OCI-LY1 (cell line): ENCODE measurements at regions not wholly inside any gene's neighbourhood (a gene's known extent, or its start where the extent isn't known, plus 50 kb on each side); places are given as distances from the start of the nearest gene placed in this dataset.

Source experiments
- H2AFZ ChIP-seq: fragments of 200-600 bp; sonication (generic), shearing (Covaris generic); 2 replicates; pipeline ENCODE4 v1.6.0; 2014; ENCODE audit warnings: antibody characterized with exemption, mild to moderate bottlenecking, low read length
- H3F3A ChIP-seq: fragments of 200-600 bp; sonication (generic), shearing (Covaris generic); 2 replicates; pipeline ENCODE4 v1.6.0; 2014; ENCODE audit warnings: mild to moderate bottlenecking, antibody characterized with exemption, low read length, moderate library complexity; ENCODE audit not compliant: insufficient read depth
- H3K27ac ChIP-seq: fragments of 200-600 bp; sonication (generic); 2 replicates; pipeline ENCODE4 v1.5.1; 2014; ENCODE audit warnings: low read length, mixed run types, mild to moderate bottlenecking, low read depth; ENCODE audit not compliant: poor library complexity, severe bottlenecking
- H3K27me3 ChIP-seq: fragments of 200-600 bp; sonication (generic); 2 replicates; pipeline ENCODE4 v1.6.0; 2014; ENCODE audit warnings: antibody characterized with exemption, mild to moderate bottlenecking, low read length, moderate library complexity; ENCODE audit not compliant: insufficient read depth
- H3K36me3 ChIP-seq: fragments of 200-600 bp; sonication (generic); 2 replicates; pipeline ENCODE4 v1.6.1; 2014; ENCODE audit warnings: mild to moderate bottlenecking, antibody characterized with exemption, low read length, moderate library complexity, mixed read lengths; ENCODE audit not compliant: insufficient read depth
- H3K4me1 ChIP-seq: fragments of 200-600 bp; sonication (generic); 2 replicates; pipeline ENCODE4 v1.5.1; 2014; ENCODE audit warnings: mild to moderate bottlenecking, low read length, moderate library complexity; ENCODE audit not compliant: insufficient read depth, severe bottlenecking
- H3K4me2 ChIP-seq: fragments of 200-600 bp; sonication (generic), shearing (Covaris generic); 2 replicates; pipeline ENCODE4 v1.6.1; 2014; ENCODE audit warnings: low read length
- H3K4me3 ChIP-seq: fragments of 200-600 bp; sonication (generic); 2 replicates; pipeline ENCODE4 v1.5.1; 2014; ENCODE audit warnings: low read length, low read depth, mild to moderate bottlenecking, mixed read lengths; ENCODE audit not compliant: poor library complexity, severe bottlenecking
- H3K79me2 ChIP-seq: fragments of 200-600 bp; shearing (Covaris generic); 2 replicates; pipeline ENCODE4 v1.6.1; 2016; ENCODE audit warnings: mixed run types, low read length, mixed read lengths; ENCODE audit not compliant: insufficient read depth
- H3K9ac ChIP-seq: fragments of 200-600 bp; sonication (generic), shearing (Covaris generic); 2 replicates; pipeline ENCODE4 v1.6.1; 2014; ENCODE audit warnings: mild to moderate bottlenecking, low read length, mixed read lengths
- H3K9me2 ChIP-seq: fragments of 200-600 bp; sonication (generic), shearing (Covaris generic); 2 replicates; pipeline ENCODE4 v1.6.1; 2014; ENCODE audit warnings: low read depth, mild to moderate bottlenecking, low read length, mixed read lengths
- H3K9me3 ChIP-seq: fragments of 200-600 bp; shearing (Covaris generic); 2 replicates; pipeline ENCODE4 v1.6.1; 2014; ENCODE audit warnings: low read length, mixed read lengths
- H4K20me1 ChIP-seq: fragments of 200-600 bp; sonication (generic), shearing (Covaris generic); 2 replicates; pipeline ENCODE4 v1.6.0; 2016; ENCODE audit warnings: mild to moderate bottlenecking, low read length; ENCODE audit not compliant: insufficient read depth
- EZH2 ChIP-seq: fragments of 200-600 bp; sonication (generic), shearing (Covaris generic); IDR thresholded peaks from 2 replicates; pipeline ENCODE4 v1.8.0; 2017; ENCODE audit warnings: borderline replicate concordance, mixed run types, mild to moderate bottlenecking, antibody characterized with exemption, low read length, moderate library complexity, mixed read lengths
- TF ChIP-seq, protein P1 (sequence below): fragments of 200-600 bp; sonication (generic), shearing (Covaris generic); IDR thresholded peaks from 2 replicates; pipeline ENCODE4 v1.5.1; 2017; ENCODE audit warnings: mild to moderate bottlenecking, antibody characterized with exemption, low read length, moderate library complexity, mixed read lengths

DNA sequence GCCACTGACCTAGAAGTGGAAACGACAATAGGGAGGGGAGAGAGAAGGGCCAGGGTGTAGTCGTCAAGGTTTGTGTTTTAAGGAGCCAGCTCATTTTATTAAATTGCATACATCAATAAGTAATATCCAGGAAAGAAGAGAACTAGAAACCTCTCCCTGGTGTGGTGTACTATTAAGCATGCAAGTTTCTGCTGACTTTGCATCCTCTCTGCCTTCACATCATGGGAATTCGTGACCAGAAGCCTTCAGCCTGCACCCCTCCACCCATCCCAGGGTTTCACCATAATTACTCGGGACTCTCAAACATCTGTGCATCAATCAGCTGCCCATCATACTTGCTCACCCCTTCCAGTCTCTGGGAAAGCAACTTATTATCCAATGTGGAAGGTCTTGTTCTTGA lies 70.9 kb upstream of the UBE3A start:
- Histone ChIP-seq H3F3A (no peaks in the 10 kb centered on the region), H3K27me3 (no peaks in the 10 kb centered on the region), H3K79me2 (no peaks in the 10 kb centered on the region), H3K9ac (no peak overlapping the region), H2AFZ (no peak overlapping the region), H3K9me3 (no peaks in the 10 kb centered on the region), H3K4me2 (no peak overlapping the region), H3K27ac (no peak overlapping the region), H3K36me3 (no peaks in the 10 kb centered on the region), H3K4me1 (no peaks in the 10 kb centered on the region), H4K20me1 (no peaks in the 10 kb centered on the region), H3K4me3 (no peak overlapping the region), H3K9me2 (no peaks in the 10 kb centered on the region)
- no peak for TF ChIP-seq EZH2
- TF ChIP-seq, protein P1, sequence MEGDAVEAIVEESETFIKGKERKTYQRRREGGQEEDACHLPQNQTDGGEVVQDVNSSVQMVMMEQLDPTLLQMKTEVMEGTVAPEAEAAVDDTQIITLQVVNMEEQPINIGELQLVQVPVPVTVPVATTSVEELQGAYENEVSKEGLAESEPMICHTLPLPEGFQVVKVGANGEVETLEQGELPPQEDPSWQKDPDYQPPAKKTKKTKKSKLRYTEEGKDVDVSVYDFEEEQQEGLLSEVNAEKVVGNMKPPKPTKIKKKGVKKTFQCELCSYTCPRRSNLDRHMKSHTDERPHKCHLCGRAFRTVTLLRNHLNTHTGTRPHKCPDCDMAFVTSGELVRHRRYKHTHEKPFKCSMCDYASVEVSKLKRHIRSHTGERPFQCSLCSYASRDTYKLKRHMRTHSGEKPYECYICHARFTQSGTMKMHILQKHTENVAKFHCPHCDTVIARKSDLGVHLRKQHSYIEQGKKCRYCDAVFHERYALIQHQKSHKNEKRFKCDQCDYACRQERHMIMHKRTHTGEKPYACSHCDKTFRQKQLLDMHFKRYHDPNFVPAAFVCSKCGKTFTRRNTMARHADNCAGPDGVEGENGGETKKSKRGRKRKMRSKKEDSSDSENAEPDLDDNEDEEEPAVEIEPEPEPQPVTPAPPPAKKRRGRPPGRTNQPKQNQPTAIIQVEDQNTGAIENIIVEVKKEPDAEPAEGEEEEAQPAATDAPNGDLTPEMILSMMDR = no peak

DNA sequence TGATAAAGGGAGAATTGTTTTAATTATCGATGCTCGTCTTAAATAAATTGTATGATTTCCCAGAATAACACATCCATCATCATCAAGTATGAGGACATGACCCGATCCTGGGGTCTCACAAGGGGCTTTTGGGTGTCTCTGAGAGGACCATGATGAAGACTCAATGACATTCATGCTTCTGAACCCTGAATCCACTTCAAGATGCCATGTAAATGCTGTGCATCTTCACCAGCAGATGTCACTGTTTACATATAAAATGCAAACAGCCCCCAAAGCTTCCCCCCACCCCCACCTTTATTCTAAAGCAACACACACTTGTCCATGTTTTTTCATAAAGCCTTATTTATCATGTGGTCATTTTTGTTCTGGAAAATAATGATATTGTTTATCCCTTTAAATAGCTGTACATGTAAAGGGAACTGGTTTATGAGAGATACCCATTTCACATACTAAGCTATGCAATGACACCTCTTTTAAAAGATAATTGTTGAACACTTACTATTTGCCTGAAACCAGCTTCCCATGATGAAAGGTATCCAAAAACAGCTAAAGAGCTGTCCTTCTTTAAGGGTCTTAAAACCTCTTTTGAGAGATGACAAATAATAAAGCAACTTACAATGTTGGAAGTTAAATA lies 69.7 kb upstream of the UBE3A start:
- Histone ChIP-seq H3K9ac (no peak overlapping the region), H3K36me3 (no peaks in the 10 kb centered on the region), H3K9me3 (no peaks in the 10 kb centered on the region), H3K4me2 (no peak overlapping the region), H3K27ac (no peak overlapping the region), H3F3A (no peaks in the 10 kb centered on the region), H3K27me3 (no peaks in the 10 kb centered on the region), H3K79me2 (no peaks in the 10 kb centered on the region), H2AFZ (no peak overlapping the region), H3K9me2 (no peaks in the 10 kb centered on the region), H3K4me3 (no peak overlapping the region), H3K4me1 (no peaks in the 10 kb centered on the region), H4K20me1 (no peaks in the 10 kb centered on the region)
- no peak for TF ChIP-seq EZH2
- TF ChIP-seq, protein P1 = peak; percentile 76

DNA sequence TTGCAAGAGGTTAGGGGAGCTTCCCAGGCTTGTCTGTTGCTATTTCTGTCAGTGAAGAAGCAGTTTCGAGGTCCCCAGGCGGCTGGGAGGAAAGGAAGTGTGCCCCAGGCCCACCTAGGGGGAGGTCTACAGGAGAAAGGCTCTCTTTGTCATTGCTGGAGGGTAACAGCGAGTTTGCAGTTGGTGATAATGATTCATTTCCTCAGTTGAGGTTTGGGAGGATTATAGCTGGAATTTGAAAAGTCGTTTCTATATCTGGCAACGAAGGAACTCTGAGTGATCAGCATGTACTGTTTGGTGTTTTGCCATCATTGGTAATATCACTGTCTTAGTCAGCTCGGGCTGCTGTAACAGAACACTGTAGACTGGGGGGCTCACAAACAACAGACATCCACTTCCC lies 65.5 kb upstream of the UBE3A start:
- Histone ChIP-seq H3K4me3 (no peak overlapping the region), H3K4me2 (no peak overlapping the region), H3K79me2 (no peaks in the 10 kb centered on the region), H3K27ac (no peak overlapping the region), H2AFZ (no peak overlapping the region), H3K9me3 (no peaks in the 10 kb centered on the region), H3F3A (no peaks in the 10 kb centered on the region), H3K36me3 (no peaks in the 10 kb centered on the region), H3K9me2 (no peaks in the 10 kb centered on the region), H3K4me1 (no peaks in the 10 kb centered on the region), H3K27me3 (no peaks in the 10 kb centered on the region), H3K9ac (no peak overlapping the region), H4K20me1 (no peaks in the 10 kb centered on the region)
- no peak for TF ChIP-seq EZH2
- TF ChIP-seq, protein P1 = no peak
